ENCODE measurements at regions not wholly inside any gene's neighbourhood (a gene's known extent, or its start where the extent isn't known, plus 50 kb on each side); places are given as distances from the start of the nearest gene placed in this dataset.

- BruUV-seq (replicated peaks): no TSS peak
- TF ChIP-seq NR0B1 (IDR thresholded peaks at IDR 0.05; ENCODE audit: partially characterized antibody): no peak
- TF ChIP-seq XRCC4 (IDR thresholded peaks at IDR 0.05; ENCODE audit: extremely low read depth, insufficient read depth, insufficient read length): no peak
- no peak for TF ChIP-seq RBFOX2 (IDR thresholded peaks at IDR 0.05; ENCODE audit: low read depth, low read length)
- no peak for TF ChIP-seq HNRNPH1 (optimal IDR thresholded peaks at IDR 0.05; ENCODE audit: low read depth, low read length)
- no peak for TF ChIP-seq NFRKB (IDR thresholded peaks at IDR 0.05; ENCODE audit: low read depth)
- TF ChIP-seq NR3C1 (CRISPR knock-in tag; IDR thresholded peaks at IDR 0.05): no peak
- TF ChIP-seq ZNF384 (IDR thresholded peaks at IDR 0.05; ENCODE audit: low read depth, low read length): no peak
- Histone ChIP-seq H3K4me2 (ENCODE audit: insufficient read depth, low read length) (no peak overlapping the region), H3K9ac (ENCODE audit: insufficient read depth in 1 of 2, low read depth in 2 of 2, low read length in 2 of 2) (no peak overlapping the region), H3K4me1 (replicated peaks in 1 of 2; ENCODE audit: control insufficient read depth in 2 of 2, insufficient read depth in 2 of 2, low read length in 2 of 2) (peaks cover 0 to 6% of the 10 kb centered on the region in 2 experiments; a peak in 2 of 5 replicates), H3K9me3 (replicated peaks; ENCODE audit: control insufficient read depth, insufficient read depth, low read depth, low read length) (no peaks in the 10 kb centered on the region), H4K20me1 (replicated peaks; ENCODE audit: control insufficient read depth, insufficient read depth, low read length) (no peaks in the 10 kb centered on the region; the same call in 1 of the 2 replicates), H3K4me3 (no peak overlapping the region), H3K36me3 (ENCODE audit: control insufficient read depth, insufficient read depth, low read length) (no peaks in the 10 kb centered on the region), H3K9me1 (ENCODE audit: control insufficient read depth, insufficient read depth, low read length) (no peaks in the 10 kb centered on the region), H2AFZ (ENCODE audit: low read depth, low read length) (no peak overlapping the region), H3K27ac (ENCODE audit: extremely low read depth, low read depth, low read length) (no peak overlapping the region), H3K27me3 (ENCODE audit: control insufficient read depth in 2 of 2, insufficient read depth in 2 of 2, low read length in 2 of 2) (peaks cover 13 to 21% of the 10 kb centered on the region in 2 experiments), H3K79me2 (ENCODE audit: control insufficient read depth, insufficient read depth, low read length) (no peaks in the 10 kb centered on the region)
- intact Hi-C loops (cut with micrococcal nuclease) (no loop called here), in situ Hi-C loops (cut with MboI) (no loop called here)
- FAIRE-seq (no peak), DNase-seq (ENCODE audit: extremely low read depth in 1 of 4, low spot score in 3 of 4) (no peak), ATAC-seq (no peak)
- 3% methylated on average over 6 of the region's 6 CpGs for WGBS (ENCODE audit: insufficient coverage, low coverage, missing lambda C conversion rate)
- ChIA-PET POLR2A (interaction anchor here (0.7 to 1.1 kb wide), 2 partner anchors 9 to 11 kb away, joined by 3 read pairs; no protein-coding TSS in a partner anchor), CTCF (ENCODE audit: low intra/inter-chr PET ratio) (no interaction called here)
Measured at GRCh38 chr5:154132718-154133307, 57.7 kb upstream of the GALNT10 start.
